HG03354 (cell line): ENCODE measurements at regions not wholly inside any gene's neighbourhood (a gene's known extent, or its start where the extent isn't known, plus 50 kb on each side); places are given as distances from the start of the nearest gene placed in this dataset.

Experiments used
- ATAC-seq: cut with Tn5 transposase; IDR thresholded peaks from one replicate; pipeline ENCODE4 v1.9.1; 2021; ENCODE audit warnings: mild to moderate bottlenecking; ENCODE audit not compliant: unreplicated experiment, poor library complexity, severe bottlenecking

DNA sequence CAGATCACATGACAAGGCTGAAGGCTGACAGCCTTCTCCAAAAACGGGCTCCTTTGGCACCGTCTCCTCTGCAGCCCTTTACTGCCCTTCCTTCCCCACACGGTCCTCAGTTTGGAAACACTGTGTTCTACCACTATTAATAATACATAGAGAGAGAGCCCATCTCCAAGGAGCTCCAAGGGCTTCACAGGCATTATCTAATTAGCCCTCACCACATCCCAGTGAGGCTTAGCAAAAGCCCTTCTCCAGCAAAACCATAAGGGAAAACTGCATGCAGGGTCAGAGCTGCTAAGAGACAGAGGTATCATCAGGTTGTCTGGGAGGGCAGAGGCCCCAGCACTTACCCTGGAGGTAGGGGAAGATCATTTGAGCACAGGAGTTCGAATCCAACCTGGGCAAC lies 169.3 kb upstream of the JARID2 start:
- ATAC-seq = no peak

DNA sequence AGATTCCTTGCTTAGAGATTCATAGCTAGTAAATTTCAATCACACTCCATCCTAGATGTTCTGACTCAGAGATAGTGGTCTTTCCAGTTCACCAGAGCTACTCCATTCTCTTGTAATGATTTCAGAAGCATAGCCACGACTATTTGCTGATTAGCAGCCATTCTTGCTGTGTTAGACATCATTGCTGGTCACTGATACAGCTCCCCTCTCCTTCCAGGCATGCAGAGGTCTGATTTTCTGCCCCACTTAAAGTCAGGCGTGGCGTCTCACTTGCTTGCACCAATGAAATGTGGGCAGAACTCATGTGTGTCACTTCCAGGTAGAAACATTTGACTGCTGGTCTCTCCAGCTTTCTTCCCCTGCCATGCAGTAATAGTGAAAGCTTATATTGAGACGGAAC lies 168.9 kb upstream of the JARID2 start:
- no peak for ATAC-seq

DNA sequence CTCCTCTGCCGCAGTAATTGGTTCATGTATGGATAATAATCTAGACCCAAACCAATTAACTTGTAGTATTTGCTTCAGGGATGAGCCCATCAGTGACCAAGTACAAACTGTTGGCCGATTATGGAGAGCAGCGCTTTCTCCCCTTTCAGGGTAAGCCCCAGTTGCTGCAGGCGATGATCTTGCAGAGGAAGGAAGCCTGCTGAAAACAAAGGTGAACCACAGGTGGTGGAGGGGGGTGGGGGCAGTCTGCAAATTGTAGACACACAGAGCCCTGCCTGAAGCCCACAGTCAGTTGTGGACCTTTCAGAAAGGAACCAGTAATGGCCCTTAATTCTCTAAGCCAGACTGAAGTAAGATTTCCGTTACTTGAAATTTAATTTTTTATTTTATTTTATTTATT lies 167.9 kb upstream of the JARID2 start:
- no peak for ATAC-seq

DNA sequence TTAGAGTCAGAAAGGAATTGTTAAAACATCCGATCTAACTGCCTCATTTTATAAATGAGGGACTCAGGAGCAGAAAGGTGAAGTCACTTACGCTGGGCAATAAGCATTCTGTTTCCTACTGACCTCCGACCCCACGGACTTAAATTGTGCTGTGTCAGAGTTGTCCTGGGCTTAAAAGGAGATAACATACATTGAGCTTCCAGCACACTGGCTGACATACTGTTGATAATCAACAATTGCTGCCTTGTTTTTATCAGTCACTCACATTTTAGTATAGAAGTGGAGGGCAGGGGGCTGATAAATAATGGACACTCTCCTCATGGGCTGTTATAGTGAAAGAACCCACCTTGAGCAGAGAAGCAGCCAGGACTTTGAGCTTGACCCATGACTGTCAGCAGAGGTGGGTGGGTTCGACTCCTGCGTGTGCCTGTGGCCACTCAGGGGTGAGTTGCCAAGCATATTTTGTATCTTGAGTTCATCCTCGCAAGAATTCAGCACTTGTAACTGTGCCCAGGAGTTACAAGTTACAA lies 166.5 kb upstream of the JARID2 start:
- no peak for ATAC-seq

DNA sequence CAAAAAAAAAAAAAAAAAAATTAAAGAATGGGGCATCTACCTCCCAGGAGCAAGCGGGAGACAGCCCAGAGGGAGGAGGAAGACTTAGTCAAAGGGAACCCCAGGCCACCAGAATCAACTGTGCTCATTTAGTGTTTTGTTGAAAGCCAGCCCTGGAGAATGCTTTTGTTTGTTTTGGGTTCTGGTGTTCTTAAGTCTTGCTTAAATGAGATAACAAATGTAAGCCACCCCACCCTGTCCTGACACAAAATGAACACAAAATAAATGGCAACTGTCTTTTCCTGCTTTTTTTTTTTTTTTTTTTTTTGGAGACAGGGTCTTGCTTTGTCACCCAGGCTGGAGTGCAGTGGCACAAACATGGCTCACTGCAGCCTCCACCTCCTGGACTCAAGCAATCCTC lies 165.0 kb upstream of the JARID2 start:
- ATAC-seq = no peak

DNA sequence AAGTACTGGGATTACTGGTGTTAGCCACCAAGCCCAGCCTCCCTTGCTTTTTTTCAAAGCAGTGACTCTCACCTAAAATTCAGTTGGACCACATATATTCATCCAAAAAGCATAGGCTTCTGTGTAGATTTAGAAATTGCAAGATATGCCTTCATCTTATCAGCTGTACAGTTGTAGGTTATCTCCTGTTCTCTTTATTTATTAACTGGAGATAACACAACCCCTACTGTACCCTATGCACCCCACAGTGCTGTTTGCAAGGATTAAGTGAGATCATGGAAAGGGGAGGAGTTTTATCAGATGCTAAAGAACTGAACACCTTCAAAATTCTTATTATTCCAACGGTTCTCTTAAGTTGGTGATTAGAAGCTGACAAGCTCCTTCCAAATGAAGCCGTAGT lies 164.4 kb upstream of the JARID2 start:
- ATAC-seq = no peak

DNA sequence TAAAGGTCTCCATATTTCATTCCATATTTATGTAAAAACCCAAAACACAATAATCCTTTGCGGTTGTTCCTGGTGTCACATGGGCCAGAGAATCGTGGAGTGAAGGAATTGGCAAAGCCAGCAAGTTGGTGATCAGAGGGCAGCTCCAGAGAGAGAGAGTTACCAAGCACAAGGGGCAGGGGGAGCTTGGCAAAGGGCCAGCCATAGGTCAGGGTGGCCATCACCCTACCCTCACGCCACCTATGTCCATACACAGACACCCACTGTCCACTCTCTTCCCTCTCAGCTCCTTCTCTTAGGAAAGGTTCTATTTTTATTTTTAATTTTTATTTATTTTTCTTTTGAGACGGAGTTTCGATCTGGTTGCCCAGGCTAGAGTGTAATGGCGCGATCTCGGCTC lies 163.2 kb upstream of the JARID2 start:
- no peak for ATAC-seq

DNA sequence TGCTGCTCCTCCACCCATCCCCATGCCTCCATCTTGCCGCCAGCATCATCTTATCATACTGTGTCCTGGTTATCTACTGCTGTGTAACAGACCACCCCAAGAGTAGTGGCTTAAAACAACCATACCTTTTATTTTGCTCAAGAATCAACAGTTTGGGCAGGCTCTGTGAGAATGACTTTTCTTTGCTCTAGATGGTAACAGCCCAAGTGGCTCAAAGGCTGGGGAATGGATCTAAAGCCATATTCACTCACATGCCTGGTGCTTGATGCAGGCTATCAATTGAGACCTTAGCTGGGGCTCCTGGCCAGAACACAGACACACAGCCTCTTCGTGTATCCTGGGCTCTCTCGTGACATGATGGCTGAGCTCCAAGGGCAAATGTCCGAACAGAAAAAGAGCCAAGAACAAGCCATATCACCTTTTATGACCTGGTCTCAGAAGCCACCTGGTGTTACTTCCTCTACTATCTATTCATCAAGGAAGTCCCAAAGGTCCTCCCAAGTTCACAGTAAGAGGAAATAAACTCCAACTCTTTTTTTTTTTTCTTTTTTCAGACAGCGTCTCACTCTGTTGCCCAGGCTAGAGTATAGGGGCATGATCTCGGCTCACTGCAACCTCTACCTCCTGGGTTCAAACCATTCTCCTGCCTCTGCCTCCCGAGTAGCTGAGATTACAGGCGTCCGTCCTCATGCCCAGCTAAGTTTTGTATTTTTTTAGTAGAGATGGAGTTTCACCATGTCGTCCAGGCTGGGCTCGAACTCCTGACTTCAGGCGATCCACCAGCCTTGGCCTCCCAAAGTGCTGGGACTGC lies 159.3 kb upstream of the JARID2 start:
- no peak for ATAC-seq

DNA sequence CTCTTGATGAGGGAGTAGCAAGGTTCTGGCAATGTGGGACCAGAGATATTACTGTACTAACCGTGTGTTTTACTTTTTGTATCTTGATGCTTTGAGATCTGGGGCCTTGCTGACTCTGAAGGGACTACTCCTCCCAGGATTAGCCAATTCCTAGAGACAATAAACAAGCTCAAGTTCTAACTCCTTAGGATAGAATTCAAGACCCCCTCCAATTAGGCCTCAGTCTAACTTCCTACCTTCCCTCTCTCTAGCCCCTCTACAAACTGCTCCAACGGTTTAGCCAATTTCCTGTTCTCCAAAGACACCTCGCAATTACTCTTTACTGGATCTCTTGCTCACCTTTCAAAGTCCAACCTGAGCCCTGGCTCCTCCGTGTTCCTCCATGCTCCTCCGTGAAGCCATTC lies 158.7 kb upstream of the JARID2 start:
- no peak for ATAC-seq

DNA sequence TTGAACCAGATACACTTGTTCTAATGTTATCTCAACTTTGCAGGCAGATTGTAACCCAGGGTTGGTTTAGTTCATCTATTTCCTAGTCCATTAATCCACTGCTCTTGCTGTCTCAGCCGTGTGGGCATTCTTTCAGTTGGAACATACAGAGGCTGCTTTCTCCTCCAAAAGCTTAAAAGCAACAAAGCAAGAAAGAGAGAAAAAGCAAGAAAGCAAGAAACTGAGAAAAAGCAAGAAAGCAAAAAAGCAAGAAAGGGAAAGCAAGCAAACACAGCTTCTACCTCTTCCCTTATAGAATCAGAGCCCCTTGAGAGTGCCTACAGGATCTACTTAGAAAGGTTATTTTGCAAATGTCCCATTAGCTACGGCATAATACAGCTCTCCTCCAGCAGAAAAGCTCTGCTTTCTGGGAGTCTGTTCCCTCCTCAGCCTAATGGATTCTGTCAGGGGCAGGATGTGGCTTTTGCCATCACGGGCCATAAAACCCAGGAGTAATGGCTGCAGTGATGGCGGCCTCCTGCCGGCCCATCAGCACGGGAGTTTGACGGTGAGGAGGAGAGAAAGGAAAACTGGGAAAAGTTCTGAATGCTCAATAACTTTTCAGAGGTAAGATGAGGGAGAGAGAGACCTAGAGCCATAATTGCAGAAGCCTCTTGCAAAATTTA lies 156.8 kb upstream of the JARID2 start:
- ATAC-seq = no peak

DNA sequence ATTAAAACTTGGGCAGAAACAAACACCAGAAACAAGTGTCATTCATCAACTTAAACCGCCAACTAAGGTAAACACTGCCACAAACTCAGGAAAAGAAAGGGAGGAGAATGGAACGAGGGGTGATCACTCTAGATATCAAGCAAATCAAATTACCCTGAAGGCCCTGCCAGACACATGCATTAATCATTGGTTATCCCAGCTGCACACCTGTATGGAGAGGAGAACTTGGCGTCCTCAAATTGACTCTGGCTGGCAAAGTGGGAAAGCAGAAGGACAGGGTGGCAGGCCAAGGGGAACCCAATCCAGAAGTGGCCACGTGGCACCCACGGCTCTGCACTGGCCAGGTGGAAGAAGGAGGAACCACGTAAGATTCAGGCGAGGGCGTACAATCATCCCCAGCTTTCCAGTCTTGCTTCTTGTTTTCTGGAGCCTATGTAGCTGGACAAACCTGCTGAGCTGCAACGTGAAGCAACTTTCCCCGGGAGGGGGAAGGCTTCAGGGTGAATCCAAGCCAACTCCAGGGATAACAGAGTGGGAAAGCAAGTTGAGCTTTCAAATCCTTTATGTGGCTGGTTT lies 156.2 kb upstream of the JARID2 start:
- ATAC-seq = no peak

DNA sequence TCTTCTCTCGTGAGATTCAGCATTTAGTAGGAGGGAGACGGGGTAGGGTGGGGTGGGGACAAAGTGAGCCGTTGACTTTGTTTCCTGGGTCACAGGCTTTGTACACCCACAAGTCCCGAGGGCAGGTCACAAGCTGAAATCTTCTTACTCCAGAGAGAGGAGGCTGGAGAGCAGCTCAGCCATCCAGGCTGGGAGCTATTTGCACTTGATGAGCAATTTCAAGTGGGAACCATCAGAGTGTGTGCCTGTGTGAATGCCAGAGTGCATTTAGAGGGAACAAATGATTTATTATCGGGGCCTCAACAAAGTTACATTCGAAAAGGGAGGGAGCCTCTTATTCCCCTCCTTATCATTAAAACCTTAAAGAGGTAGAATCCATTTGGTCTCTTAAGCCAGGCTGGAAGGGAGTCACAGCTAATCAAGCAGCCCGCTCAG lies 155.7 kb upstream of the JARID2 start:
- ATAC-seq = no peak

DNA sequence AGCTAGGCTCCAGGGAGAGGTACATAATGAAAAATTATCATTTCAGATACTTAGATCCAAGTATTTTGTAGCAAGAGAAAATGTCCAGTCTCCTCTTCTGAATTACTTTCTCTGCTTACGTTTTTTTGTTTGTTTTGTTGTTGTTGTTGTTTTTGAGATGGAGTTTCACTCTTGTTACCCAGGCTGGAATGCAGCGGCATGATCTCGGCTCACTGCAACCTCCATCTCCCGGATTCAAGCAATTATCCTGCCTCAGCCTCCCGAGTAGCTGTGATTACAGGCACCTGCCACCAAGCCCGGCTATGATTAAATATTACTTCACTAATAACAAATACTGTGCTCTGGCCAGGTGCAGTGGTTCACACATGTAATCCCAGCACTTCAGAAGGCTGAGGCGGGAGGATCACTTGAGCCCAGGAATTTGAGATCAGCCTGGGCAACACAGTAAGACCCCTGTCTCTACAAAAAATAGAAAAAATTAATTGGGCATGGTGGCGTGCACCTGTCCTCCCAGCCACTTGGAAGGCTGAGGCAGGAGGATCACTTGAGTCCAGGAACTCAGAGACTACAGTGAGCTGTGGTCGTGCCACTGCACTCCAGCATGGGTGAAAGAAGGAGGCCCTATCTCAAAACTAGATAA lies 155.0 kb upstream of the JARID2 start:
- ATAC-seq = no peak

DNA sequence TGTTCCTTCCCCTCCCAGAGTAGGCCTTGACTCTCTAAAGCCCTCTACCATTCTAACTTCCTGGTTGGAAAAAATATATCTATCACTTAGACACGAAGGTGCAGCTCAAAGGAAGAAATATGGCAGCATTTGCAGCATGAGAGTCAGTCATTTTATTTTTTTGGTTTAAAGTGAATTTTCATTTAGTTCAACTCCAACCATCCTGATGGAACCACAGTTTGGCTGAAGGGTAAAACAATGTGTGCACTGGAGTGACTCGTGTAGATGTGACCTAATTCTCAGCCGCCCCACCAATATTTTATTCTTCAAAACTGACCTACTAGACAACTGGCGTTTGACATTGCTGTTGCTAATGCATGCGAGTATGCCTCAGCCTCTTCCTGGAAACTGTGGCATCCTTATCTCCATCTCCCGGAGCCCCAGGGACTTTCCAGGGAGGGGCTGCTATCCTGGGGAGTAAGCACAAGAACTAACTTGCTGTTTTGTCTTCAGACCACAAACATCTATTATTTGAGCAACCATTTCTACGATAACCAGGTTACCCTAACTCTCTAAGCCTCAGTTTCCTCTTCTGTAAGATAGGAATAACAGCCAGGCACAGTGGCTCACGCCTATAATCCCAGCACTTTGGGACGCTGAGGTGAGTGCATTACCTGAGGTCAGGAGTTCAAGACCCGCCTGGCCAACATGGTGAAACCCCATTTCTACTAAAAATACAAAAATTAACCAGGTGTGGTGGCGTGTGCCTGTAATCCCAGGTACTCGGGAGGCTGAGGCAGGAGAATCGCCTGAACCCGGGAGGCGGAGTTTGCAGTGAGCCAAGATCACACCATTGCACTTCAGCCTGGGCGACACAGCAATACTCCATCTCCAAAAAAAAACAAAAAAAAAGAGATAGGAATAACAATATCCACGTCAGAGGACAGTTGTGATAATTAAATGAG lies 148.7 kb upstream of the JARID2 start:
- no peak for ATAC-seq

DNA sequence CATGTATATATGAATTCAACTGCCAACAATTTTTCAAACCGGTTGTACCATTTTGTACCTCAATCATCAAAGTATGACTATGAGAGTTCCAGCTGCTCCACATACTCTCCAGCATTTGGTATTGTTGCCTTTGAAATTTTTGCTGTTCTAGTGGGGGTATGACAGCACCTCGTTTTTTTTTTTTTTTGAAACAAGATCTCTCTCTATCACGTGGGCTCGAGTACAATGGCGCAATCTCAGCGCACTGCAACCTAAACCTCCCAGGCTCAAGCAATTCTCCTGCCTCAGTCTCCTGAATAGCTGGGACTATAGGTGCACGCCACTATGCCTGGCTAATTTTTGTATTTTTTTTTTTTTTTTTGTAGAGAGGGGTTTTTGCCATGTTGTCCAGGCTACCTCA lies 144.7 kb upstream of the JARID2 start:
- ATAC-seq = no peak

DNA sequence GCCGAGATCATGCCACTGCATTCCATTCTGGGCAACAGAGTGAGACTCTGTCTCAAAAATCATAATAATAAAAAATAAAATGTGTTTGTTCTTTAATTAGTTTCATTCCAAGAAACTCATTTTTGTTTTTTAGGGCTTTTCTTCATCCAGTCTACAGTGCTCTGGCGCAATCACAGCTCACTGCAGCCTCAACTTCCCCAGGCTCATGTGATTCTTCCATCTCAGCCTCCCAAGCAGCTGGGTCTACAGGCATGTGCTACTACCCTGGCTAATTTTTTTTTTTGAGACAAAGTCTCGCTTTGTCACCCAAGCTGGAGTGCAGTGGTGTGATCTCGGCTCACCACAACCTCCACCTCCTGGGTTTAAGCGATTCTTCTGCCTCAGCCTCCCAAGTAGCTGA lies 143.6 kb upstream of the JARID2 start:
- no peak for ATAC-seq

DNA sequence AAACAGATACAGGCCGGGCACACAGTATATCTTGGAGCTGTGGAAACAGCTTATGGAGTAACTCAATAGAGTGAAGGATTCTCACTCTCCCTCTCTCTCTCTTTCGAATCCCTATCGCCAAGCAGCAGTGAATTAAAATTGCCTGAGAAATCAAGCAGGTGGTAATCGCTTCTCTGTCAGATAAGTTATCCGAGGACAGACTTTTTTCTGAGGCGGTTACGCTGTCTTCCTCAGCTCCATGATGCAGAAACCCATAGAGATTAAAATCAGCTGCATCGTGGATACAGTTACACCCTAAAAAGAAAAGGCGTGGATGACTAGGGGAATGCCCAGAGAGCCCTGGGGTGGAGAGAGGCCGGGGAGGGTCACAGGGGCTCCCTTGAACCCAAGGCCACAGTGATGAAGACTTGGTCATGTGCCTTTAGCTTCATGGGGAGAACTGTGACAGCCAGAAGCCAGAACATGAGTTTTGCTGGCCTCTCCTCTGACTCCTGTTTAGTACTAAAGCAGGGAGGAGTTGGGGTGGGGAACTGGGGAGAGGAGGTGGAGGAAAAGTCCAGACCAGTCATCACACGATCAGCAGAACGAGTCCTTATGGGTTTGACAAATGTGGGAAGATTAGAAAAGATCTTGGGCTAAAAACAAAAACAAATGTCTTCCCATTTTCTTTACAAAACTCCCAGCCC lies 138.8 kb upstream of the JARID2 start:
- ATAC-seq = no peak

DNA sequence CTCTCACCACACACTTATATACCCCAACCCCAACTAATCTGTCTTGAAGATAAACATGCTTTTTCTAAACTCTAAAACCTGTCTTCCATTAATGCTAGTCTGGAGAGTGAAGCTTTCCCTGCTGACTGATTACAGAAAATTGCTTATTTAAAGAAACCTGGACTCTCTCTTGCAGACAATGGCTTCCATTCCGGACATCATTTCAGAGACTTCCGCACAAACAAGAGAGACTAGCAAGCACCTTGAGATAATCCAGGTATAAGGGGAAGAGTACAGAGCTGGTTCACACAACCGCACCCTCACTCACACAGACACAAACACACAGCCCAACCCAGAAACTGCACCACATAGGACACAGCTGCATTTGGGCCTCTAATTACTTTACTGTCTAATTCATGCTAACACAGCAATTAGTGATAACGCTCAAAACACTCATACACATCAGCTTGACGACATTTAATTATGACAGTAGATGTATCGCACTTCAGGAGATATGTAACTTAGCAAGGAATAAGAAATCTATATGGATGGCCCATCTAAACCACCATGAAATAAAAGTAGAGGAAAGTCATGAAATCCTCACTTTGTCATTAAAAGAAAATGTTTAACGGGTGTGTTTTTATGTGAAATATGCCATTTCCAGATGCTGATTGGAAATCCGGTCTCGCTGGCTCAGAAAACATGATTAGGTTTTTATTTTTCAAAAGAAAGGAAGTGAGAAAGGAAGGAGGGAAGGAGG lies 138.1 kb upstream of the JARID2 start:
- ATAC-seq = no peak
